ENCODE measurements at regions not wholly inside any gene's neighbourhood (a gene's known extent, or its start where the extent isn't known, plus 50 kb on each side); places are given as distances from the start of the nearest gene placed in this dataset.

DNA sequence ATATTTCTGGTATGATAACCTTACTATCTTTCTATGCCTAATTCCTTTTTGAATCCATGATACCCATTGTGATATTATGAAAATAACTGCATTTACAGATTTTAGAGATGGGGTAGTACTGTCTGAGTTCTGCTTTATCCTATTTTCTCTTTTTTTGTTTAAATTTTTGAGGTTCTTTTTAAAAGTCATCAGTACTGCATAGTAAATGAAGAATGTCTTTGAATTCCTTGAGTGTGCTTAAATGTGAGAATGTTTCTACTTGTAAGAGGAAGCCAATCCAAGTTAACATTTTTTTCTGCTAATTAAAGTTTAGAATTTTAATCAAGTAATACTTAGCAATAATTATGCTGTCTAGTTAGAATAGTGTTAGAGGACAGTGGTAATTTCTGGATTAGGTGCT is 474.6 kb downstream of the PCNX1 start:
- TF ChIP-seq SUZ12 (IDR thresholded peaks at IDR 0.05; ENCODE audit: extremely low read depth, insufficient read depth, insufficient read length) (no peak), YY1 (IDR thresholded peaks at IDR 0.05; ENCODE audit: insufficient read depth, insufficient read length) (no peak), ZNF274 (IDR thresholded peaks at IDR 0.05; ENCODE audit: low read depth, low read length) (no peak)
